ENCODE measurements at regions not wholly inside any gene's neighbourhood (a gene's known extent, or its start where the extent isn't known, plus 50 kb on each side); places are given as distances from the start of the nearest gene placed in this dataset.

- TF ChIP-seq CTCF (IDR thresholded peaks at IDR 0.05) (no peak), EP300 (IDR thresholded peaks at IDR 0.05) (no peak)
Observed at GRCh38 chr9:115182264-115182663, 64.3 kb upstream of the TNC start.
